Endometrial microvascular endothelial cells (primary cell): ENCODE measurements at regions not wholly inside any gene's neighbourhood (a gene's known extent, or its start where the extent isn't known, plus 50 kb on each side); places are given as distances from the start of the nearest gene placed in this dataset.
"Not testable (repeated sequence)": the region's sequence is repeated elsewhere in the genome, so short reads cannot be mapped to it uniquely, and the experiment has no call there.

Experiments
- in situ Hi-C: cut with HindIII; loops from 2 replicates; pipeline ENCODE4 v1.10.0; 2017; ENCODE audit warnings: low sequenced_read_pairs, low pct_unique_long_range_greater_than_20kb; ENCODE audit errors: inconsistent ontology term

DNA sequence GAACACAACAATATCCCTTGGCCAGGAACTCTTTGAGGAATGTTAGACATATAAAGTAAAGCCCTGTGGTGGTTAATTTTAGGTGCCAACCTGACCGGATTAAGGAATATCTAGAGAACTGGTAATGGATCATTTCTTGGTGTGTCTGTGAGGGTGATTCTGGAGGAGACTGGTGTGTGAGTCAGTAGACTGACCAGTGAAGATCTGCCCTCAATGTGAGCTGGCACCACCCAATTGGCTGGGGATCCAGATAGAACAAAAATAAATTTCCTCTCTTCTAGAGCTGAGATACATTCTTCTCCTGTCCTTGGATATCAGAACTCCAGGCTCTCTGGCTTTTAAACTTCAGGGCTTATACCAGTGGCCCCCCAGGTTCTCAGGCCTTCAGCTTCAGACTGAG lies 56.2 kb upstream of the TNPO1 start:
- in situ Hi-C loops, result no loop called here

DNA sequence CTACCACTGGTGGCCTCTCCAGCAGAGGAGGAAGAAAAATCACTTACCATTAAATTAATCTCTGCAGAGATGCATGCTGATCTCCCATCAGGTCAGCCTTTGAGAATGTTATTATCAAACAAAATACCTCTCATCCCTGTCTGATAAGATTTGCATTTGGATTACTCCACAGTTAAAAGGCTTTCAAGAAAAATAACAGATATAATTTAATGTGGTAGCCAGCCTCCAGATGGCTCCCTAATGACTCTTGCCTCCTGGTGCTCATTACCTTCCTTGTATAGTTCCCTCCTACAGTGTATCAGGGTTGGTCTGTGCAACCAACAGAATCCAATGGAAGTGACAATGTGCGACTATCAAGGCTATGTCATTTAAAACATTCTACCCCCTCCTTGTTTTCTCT lies 63.6 kb upstream of the TNPO1 start:
- in situ Hi-C loops, result no loop called here

DNA sequence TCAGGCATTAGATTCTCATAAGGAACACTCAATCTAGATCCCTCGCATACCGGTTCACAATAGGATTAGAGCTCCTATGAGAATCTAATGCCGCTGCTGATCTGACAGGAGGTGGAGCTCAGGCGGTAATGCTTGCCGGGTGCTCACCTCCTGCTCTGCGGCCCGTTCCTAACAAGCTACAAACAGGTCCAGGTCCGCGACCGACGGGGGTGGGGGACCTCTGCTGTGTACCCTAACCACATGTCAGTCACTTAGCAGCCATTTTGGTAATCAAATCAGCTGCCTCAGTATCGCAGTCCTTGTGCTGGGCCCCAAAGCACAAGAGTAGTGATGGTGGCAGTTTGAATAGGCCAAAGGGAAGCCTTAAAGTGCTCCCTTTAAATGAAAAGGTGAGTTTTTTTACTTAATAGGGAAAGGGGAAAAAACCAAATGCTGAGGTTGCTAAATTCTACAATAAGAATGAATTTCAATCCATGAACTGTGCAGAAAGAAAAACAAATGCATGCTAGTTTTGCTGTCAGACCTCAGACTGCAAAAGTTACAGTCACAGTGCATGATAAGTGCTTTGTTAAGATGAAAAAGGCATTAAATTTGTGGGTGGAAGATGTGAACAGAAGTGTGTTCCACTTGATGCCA lies 67.0 kb upstream of the TNPO1 start:
- in situ Hi-C loops, result no loop called here

DNA sequence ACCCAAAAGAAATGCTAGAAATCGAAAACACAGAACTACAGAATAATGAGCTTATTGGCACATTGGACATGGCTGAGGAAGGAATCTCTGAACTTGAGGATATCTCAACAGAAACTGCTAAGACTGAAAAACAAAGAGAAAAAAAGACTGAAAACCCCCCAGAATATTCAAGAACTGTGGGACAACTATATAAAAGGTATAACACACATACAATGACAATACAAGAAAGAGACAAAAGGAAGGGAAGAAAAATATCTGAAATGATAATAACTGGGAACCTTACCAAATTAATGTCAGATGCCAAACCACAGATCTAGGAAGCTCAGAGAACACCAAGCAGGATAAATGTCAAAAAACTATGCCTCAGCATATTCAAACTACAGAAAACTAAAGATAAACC lies 68.6 kb upstream of the TNPO1 start:
- in situ Hi-C loops, result no loop called here

DNA sequence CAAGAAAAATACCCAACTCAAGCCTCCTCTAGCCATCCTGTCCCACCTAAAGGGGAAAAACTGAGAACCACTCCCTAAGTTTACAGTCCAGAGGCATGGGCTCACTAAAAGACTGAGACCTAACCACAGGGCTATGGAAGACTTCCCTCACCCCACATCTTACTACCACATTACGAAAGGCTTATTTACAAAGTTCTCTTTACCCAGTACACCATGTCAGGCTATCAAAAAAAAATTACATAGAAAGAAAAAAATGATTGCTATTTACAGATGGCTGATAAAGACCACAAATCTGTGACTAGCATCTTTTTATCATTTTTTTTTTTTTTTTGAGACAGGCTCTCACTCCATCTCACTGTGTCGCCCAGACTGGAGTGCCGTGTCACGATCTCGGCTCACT lies 69.7 kb upstream of the TNPO1 start:
- in situ Hi-C loops, result no loop called here

DNA sequence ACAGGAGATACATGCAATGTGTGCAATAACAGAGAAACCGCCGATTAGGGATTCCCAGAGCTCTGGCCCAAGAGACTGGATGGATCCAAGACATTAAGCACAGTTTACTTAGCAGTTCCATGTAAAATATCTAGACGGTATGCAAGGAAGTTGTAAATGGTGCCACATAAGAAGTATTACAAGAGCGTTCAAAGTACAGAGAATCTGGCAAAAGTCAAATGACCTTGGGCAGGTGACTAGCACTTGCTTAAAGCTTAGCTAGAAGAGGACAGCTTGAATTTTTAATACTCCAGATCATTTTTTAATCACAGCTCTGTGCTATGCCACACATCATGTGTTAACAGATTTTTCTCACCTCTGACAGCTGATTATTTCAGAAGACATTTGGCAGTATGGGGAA lies 72.3 kb upstream of the TNPO1 start:
- in situ Hi-C loops, result no loop called here

DNA sequence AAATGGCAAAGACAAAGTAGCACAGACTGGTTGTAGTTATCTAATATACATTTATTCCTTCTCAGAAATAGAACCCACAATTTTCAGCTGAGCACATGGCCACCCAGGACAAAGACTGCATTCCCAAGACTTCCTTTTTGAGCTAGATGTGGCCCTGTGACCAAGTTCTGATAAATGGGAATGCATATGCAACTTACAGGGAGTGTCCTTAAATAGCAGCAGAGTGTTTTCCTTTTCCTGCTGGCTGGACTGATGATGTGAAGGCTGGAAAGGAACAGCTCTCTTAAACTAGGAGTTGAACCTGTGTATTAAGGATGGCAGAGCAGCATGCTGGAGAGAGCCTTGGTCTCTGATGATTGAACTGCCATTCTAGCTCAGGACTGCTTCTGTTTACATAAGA lies 74.7 kb upstream of the TNPO1 start:
- in situ Hi-C loops, result no loop called here

DNA sequence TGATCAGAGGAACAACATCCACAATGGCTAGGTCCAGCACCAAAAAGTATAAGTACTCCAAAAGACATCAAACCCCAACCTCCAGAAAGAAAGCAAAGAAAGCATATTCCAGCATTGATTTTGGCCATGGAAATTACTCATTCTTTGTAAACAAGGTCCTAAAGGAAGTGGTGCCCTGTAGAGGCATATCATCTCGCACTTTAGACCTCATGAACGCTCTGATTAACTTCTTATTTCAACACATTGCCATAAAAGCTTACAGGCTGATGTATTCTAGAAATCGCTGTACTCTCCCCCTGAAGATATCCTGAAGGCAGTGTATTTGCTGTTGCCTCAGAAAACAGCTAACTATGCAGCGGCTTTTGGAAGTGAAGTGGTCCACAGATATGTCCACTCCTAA lies 82.7 kb upstream of the TNPO1 start:
- in situ Hi-C loops, result no loop called here

DNA sequence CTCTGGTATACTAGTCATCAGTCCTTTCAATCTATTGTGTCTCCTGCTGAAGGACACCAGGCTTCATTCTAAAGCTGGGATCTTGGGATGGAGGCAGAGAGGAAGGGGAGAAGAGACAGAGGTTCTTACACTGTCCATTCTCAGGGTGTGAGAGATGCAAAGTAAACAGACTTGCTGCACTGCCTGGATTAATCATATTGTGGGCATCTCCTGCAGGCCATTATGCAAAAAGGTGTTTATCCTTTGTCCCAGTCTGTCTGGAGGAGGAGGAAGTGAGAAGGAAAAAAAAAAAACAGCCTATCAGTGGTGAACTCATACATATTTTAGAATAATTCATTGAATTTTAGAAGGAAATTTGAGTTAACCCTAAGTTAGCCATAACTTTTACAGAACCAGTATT lies 92.9 kb upstream of the TNPO1 start:
- in situ Hi-C loops, result no loop called here

DNA sequence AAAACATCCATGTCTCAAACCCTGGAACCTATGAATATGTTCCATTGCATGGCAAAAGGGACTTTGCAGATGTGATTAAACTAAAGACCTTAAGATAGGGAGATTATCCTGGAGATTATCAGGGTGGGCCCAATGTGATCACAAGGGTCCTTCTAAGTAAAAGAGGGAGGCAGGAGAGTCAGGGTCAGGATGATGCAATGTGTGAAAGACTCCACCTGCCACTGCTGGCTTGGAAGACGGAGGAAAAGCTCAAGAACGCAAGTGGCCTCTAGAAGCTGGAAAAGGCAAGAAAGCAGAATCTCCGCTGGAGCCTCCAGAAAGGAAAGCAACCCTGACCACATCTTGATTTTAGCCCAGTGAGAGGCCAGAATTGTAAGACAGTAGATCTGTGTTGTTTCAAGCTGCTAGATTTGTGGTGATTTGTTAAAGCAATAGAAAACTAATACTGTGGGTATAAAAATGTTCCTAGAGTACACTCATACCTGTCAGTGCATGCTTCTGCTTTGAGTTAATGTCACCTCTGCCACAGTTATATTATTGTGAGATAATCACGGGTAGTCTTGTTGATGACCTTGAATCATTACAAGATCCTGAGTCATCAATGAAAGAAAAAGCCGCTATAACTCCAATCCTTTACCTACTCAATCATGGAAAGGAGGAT lies 93.5 kb upstream of the TNPO1 start:
- in situ Hi-C loops, result no loop called here

DNA sequence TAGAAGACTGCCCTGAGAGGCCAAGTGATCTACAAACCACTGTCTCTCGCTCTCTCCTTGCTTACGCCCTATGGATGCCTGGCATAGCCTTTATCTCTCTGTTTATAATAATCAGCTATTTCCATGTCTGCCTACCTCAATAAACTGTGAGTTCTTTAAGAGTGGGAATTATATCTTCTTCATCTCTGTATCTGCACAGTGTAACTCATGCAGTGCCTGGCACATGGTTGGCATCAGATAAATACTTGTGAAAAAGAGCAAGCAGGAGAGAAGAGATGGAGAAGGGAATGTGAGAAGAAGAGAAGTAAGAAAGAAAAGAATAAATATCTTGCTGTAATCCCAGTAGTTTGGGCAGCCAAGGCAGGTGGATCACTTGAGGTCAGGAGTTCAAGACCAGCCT lies 94.6 kb upstream of the TNPO1 start:
- in situ Hi-C loops, result no loop called here

DNA sequence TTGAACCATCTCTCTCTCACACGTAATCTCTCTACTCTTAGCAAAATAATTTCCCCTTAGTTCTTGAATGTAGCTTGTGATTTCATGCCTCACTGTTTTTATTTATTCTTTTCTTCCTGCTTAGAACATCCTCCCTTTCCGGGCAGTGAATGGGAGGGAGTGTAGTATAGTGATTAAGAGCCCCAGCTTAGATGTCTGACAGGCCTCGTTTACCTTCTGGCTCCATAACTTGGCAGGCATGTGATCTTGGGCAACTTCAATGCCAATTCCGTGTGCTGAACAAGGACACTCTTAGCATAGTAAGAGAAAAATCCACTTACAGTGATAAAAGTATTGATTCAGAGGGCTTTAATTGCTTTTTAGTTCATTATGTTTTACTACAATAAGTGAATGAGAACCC lies 96.3 kb upstream of the TNPO1 start:
- in situ Hi-C loops, result no loop called here

DNA sequence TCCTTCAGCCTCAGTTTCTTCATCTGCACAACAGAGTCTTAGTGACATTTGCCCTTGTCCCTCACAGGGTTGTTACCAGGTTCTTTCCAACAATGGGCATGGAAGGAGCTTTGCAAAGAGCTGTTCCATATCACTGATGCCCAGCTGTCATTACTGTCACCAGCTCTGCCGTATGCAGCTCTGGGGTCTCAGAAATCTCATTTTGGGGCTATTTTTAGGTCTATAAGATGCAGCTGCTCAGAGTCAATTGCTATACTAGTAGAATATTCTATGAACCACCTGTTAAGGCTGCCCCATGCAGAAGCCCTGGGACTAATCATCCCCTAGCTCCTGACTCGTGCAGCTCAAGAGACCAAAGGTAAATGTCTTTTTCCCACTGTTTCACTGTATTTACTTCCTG lies 105.1 kb upstream of the TNPO1 start:
- in situ Hi-C loops, result no loop called here

DNA sequence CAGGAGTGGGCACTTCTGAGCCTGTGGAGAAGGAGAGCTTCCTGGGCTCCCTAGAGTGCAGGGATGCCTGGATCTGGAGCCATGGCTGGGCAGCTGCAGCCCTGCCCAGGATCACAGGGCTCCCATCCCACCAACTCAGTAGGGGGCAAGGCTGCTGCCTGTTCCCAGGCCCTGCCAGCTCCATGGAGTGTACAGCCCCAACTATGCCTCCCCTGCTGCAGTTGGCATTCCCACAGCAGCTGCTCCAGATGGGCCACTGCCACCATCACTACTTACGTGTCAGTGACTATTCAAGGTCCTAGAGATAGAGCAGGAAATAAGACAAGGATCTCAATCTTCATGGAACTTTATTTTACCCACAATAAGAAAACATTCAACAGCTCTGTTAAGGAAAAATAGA lies 107.1 kb upstream of the TNPO1 start:
- in situ Hi-C loops, result no loop called here

DNA sequence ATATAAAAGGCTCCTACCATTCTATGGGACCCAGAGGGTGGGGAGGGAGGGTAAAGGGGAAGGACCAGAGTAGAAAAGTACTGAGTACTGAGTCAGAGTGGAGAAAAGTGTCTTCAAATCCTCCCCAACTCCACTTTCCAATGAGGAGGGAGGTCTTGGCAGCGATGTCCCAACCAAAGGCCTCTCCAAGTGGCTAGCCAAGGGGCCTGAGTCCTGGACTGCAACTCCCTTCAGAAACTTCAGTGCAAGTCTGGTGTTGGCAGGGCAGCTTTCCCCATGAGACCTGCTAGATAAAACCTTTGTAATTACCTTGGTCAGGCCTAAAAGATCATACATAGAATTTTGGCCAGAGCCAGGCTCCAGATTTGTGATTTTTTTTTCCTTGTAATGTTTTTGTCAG lies 111.3 kb upstream of the TNPO1 start:
- in situ Hi-C loops, result no loop called here

DNA sequence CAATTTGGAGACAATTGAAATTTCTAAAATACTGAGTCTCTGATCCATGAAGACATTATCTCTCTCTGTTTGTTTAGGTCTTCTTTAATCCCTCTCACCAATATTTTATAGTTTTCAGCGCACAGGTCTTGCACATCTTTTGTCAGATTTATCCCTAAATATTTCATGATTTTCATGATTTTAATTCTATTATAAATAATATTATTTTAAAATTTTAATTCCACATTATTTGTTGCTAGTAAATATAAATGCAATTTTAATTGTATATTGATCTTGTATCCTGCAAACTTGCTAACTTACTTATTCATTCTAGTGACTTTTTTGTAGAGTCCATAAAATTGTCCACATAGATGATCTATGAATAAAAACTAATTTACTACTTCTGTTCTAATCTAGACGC lies 112.6 kb upstream of the TNPO1 start:
- in situ Hi-C loops, result no loop called here

DNA sequence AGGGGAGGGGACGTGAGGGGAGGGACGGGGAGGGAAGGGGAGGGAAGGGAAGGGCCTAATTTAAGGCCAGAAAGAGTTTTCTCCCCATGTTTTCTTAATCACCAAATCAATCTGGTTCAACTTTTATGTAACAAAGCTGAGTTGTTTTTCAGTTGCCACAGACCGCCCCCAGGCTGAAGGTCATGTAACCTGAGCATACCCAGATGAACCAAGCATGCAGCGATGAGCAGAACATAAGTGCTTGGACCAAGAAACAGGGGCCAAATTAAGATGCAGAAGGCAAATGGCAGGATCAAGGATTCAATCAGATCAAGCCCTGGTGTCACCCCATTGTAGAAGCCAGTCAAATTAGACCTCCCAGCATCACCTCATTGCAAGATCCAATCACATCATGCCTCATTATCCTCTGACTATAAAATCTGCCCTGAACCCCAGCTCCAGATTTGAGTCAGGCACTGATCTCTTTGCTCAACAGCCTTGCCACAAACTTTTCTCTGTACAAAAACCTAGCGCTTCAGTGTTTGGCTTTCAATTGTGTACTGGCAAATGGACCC lies 113.5 kb upstream of the TNPO1 start:
- in situ Hi-C loops, result no loop called here

DNA sequence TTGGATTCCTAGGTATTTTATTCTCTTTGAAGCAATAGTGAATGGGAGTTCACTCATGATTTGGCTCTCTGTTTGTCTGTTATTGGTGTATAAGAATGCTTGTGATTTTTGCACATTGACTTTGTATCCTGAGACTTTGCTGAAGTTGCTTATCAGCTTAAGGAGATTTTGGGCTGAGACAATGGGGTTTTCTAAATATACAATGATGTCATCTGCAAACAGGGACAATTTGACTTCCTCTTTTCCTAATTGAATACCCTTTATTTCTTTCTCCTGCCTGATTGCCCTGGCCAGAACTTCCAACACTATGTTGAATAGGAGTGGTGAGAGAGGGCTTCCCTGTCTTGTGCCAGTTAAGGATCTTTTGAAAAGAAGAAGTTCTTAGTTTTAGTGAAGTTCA lies 114.4 kb upstream of the TNPO1 start:
- in situ Hi-C loops, result not testable (repeated sequence)

DNA sequence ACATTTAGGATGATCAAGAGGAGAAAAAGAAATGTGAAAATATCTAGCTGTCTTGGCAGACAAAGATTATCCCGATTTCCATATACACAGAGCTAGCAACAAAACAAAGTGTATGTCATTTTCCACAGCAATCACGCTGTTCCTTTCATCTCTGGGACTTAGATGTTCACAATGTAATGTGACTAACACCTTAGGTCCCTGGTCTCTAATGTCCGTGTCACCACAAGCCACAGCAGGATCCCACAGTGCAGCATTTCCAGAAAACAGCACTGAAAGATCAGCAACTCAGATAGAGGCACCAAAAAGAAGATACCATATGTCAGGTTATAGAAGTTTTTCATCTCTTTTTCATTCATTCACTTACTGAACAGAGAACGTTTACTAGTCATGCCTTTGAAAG lies 118.0 kb upstream of the TNPO1 start:
- in situ Hi-C loops, result no loop called here

DNA sequence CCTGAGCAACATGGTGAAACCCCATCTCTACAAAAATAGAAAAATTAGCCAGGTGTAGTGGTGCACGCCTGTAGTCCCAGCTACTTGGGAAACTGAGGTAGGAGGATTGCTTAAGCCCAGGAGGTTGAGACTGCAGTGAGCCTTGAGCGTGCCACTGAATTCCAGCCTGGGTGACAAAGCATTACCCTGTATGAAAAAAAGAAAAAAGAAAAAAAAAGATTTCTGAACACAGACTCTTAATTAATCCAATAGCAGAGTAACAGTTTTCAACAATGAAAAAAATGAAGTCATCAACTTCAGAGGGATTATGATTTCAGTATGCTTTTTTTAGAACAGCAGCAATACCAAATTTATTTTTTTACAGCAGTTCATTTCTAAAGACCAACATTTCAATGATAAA lies 118.8 kb upstream of the TNPO1 start:
- in situ Hi-C loops, result no loop called here

DNA sequence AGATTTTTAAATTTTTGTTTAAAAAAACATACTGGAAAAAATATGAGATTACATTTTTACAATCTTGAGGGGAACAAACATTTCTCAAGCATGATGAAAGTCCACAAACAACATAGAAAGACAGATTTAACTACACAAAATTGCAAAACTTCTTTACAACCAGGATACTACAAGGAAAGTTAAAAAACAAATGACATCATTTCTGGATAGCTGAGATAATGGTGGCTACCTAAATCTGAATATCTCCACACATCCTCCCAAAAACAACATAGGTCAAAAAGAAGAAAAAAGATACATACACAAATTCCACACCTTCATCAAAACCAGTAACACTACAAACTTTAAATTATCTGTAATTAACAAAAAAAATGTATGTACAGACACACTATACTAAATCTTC lies 120.8 kb upstream of the TNPO1 start:
- in situ Hi-C loops, result no loop called here
